NCI-H146 (cell line): ENCODE measurements at regions not wholly inside any gene's neighbourhood (a gene's known extent, or its start where the extent isn't known, plus 50 kb on each side); places are given as distances from the start of the nearest gene placed in this dataset.
A peak's percentile ranks its signal among the peaks of the same experiment; 100 is the strongest.

ENCODE experiments used
- DNase-seq: peaks from one replicate; lab custom pipeline; 2025; lab: John Stamatoyannopoulos, UW

GRCh38 chr4:35175894-35176293, 1068.4 kb downstream of the ARAP2 start:
- peak; percentile 24 for DNase-seq

- DNase-seq: no peak
Observed at GRCh38 chr4:35182451-35182850, 1061.9 kb downstream of the ARAP2 start.

- DNase-seq: no peak
Observed at GRCh38 chr4:35189988-35190613, 1054.2 kb downstream of the ARAP2 start.

- no peak for DNase-seq
Observed at GRCh38 chr4:35201403-35201802, 1042.9 kb downstream of the ARAP2 start.

- DNase-seq: no peak
Observed at GRCh38 chr4:35216636-35217035, 1027.7 kb downstream of the ARAP2 start.

GRCh38 chr4:35217331-35217730, 1027.0 kb downstream of the ARAP2 start:
- no peak for DNase-seq

- no peak for DNase-seq
Observed at GRCh38 chr4:35228313-35228712, 1016.0 kb downstream of the ARAP2 start.

GRCh38 chr4:35229021-35229420, 1015.3 kb downstream of the ARAP2 start:
- DNase-seq: no peak

- DNase-seq: no peak
Observed at GRCh38 chr4:35237924-35238323, 1006.4 kb downstream of the ARAP2 start.

GRCh38 chr4:35238793-35239192, 1005.5 kb downstream of the ARAP2 start:
- no peak for DNase-seq

GRCh38 chr4:35246493-35246892, 997.8 kb downstream of the ARAP2 start:
- DNase-seq: no peak

GRCh38 chr4:35247047-35247446, 997.3 kb downstream of the ARAP2 start:
- DNase-seq: no peak

- peak; percentile 91 for DNase-seq
Observed at GRCh38 chr4:35250331-35250730, 994.0 kb downstream of the ARAP2 start.

- peak; percentile 72 for DNase-seq
Observed at GRCh38 chr4:35250761-35251160, 993.6 kb downstream of the ARAP2 start.

- no peak for DNase-seq
Observed at GRCh38 chr4:35252071-35252470, 992.2 kb downstream of the ARAP2 start.

- no peak for DNase-seq
Observed at GRCh38 chr4:35252866-35253265, 991.4 kb downstream of the ARAP2 start.

GRCh38 chr4:35253331-35253730, 991.0 kb downstream of the ARAP2 start:
- DNase-seq: no peak

- DNase-seq: no peak
Observed at GRCh38 chr4:35286434-35286833, 957.9 kb downstream of the ARAP2 start.

- DNase-seq: peak; percentile 19
Observed at GRCh38 chr4:35300996-35301774, 943.1 kb downstream of the ARAP2 start.

- no peak for DNase-seq
Observed at GRCh38 chr4:35315419-35315818, 928.9 kb downstream of the ARAP2 start.

GRCh38 chr4:35325908-35326453, 918.3 kb downstream of the ARAP2 start:
- DNase-seq: no peak

- no peak for DNase-seq
Observed at GRCh38 chr4:35342833-35343232, 901.5 kb downstream of the ARAP2 start.

- DNase-seq: no peak
Observed at GRCh38 chr4:35347276-35347675, 897.0 kb downstream of the ARAP2 start.
